ENCODE measurements at regions not wholly inside any gene's neighbourhood (a gene's known extent, or its start where the extent isn't known, plus 50 kb on each side); places are given as distances from the start of the nearest gene placed in this dataset.

DNA sequence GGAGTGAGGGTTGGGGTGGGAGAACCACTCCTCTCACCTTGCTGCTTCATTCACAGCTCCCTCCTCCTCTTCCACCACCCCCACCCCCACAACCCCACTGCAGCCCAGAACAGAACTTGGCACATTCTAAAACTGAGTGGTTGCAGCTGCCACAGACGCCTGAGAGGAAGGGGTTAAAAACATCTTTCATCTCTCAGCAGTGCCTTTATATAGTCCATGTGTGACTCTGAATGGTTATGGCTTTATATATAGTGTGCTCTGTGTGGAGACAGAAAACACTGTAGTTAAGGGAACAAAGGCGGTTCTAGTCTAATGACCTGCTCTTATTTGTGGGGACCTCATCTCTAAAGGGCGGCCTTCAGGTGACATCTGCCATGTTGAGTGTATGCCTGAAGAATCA lies 144.8 kb downstream of the BCOR start:
- no peak overlapping the region for H4K5ac ChIP-seq (ENCODE audit: insufficient read length, low read depth, low read length)
- H3K9ac ChIP-seq (ENCODE audit: extremely low read depth, insufficient read length, low read length) = no peak overlapping the region
- H3K36me3 Mint-ChIP-seq (ENCODE audit: insufficient read depth in 1 of 3, low read depth in 3 of 3) = peaks cover 0 to 6% (median 5%) of the 10 kb centered on the region in 3 experiments; a peak in 4 of 7 replicates
- H3K79me2 ChIP-seq (ENCODE audit: insufficient read depth, low read length) = no peaks in the 10 kb centered on the region
- peaks cover 71 to 83% of the 10 kb centered on the region in 2 experiments for H3K9me3 Mint-ChIP-seq
- DNase-seq = no peak
- H3K23me2 ChIP-seq (ENCODE audit: insufficient read length, low read depth, low read length, poor library complexity, severe bottlenecking) = no peaks in the 10 kb centered on the region
- no peak overlapping the region for H4K91ac ChIP-seq (ENCODE audit: insufficient read length, low read depth, low read length)
- no peak overlapping the region for H2BK5ac ChIP-seq (ENCODE audit: insufficient read length, low read length)
- no peak overlapping the region for H3K27ac ChIP-seq (ENCODE audit: insufficient read length, low read depth, low read length)
- no peak overlapping the region for H3K23ac ChIP-seq (ENCODE audit: insufficient read length, low read depth, low read length)
- no CpG with 5 or more reads among the region's 3 CpGs for WGBS (ENCODE audit: extremely low coverage, insufficient read length, low lambda C conversion rate)
- H2BK120ac ChIP-seq (ENCODE audit: low read depth, low read length, poor library complexity, severe bottlenecking) = no peak overlapping the region
- no peak overlapping the region for H3T11ph ChIP-seq (ENCODE audit: low read length)
- no peak overlapping the region for H2BK15ac ChIP-seq (ENCODE audit: low read depth, low read length)
- H4K20me1 ChIP-seq (ENCODE audit: control insufficient read depth, insufficient read depth, insufficient read length) = no peaks in the 10 kb centered on the region
- H4K8ac ChIP-seq (replicated peaks; ENCODE audit: insufficient read length, low read depth, low read length) = no peak overlapping the region
- no peak overlapping the region for H2BK20ac ChIP-seq (ENCODE audit: low read depth, low read length, poor library complexity, severe bottlenecking)
- no peaks in the 10 kb centered on the region for H3K9me3 ChIP-seq (ENCODE audit: control insufficient read depth, low read depth, low read length)
- H3K56ac ChIP-seq (ENCODE audit: insufficient read length, low read depth, low read length) = no peak overlapping the region
- H3K4ac ChIP-seq (ENCODE audit: low read depth, low read length) = no peak overlapping the region
- no peak overlapping the region for H3K4me3 Mint-ChIP-seq
- no peak overlapping the region for H3K4me2 ChIP-seq (ENCODE audit: insufficient read depth, insufficient read length, low read length)
- no peak overlapping the region for H3K14ac ChIP-seq (ENCODE audit: insufficient read depth, low read length)
- H3K27me3 ChIP-seq (ENCODE audit: insufficient read depth, low read length) = no peaks in the 10 kb centered on the region
- H3K27ac Mint-ChIP-seq = no peak overlapping the region
- peaks cover 5% of the 10 kb centered on the region for H3K27me3 Mint-ChIP-seq (ENCODE audit: low read depth)
- H2AFZ ChIP-seq (ENCODE audit: low read length) = no peak overlapping the region
- no peak overlapping the region for H2AK5ac ChIP-seq (ENCODE audit: insufficient read length, low read length)
- H2BK12ac ChIP-seq (ENCODE audit: insufficient read length, low read depth, low read length) = no peak overlapping the region
- H3K4me1 Mint-ChIP-seq = peaks cover 29 to 41% of the 10 kb centered on the region in 2 experiments
- peaks cover 10% of the 10 kb centered on the region for H3K4me1 ChIP-seq (ENCODE audit: insufficient read depth, low read length)
- H3K18ac ChIP-seq (ENCODE audit: insufficient read length, low read depth, low read length) = no peak overlapping the region
- no peaks in the 10 kb centered on the region for H3K79me1 ChIP-seq (ENCODE audit: insufficient read depth, low read depth, low read length, poor library complexity, severe bottlenecking)
- TF ChIP-seq, protein P1, sequence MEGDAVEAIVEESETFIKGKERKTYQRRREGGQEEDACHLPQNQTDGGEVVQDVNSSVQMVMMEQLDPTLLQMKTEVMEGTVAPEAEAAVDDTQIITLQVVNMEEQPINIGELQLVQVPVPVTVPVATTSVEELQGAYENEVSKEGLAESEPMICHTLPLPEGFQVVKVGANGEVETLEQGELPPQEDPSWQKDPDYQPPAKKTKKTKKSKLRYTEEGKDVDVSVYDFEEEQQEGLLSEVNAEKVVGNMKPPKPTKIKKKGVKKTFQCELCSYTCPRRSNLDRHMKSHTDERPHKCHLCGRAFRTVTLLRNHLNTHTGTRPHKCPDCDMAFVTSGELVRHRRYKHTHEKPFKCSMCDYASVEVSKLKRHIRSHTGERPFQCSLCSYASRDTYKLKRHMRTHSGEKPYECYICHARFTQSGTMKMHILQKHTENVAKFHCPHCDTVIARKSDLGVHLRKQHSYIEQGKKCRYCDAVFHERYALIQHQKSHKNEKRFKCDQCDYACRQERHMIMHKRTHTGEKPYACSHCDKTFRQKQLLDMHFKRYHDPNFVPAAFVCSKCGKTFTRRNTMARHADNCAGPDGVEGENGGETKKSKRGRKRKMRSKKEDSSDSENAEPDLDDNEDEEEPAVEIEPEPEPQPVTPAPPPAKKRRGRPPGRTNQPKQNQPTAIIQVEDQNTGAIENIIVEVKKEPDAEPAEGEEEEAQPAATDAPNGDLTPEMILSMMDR (conservative IDR thresholded peaks at IDR 0.05) = no peak

All from H9 (cell line).